Left lung (tissue), 4 donors: ENCODE measurements at regions not wholly inside any gene's neighbourhood (a gene's known extent, or its start where the extent isn't known, plus 50 kb on each side); places are given as distances from the start of the nearest gene placed in this dataset.

Source experiments
- ATAC-seq: fragments of 200-7000 bp; cut with Tn5 transposase; one replicate; pipeline ENCODE4 v1.9.1; 2020; ENCODE audit warnings: moderate library complexity
- DNase-seq, 4 donors: peaks; one replicate each; pipeline ENCODE4 v3.0.0-alpha.2; 2013 to 2020
- H3K27ac ChIP-seq, 2 donors: fragments of 200-600 bp; sonication (generic) in 1 of 2; one replicate each; pipeline versions ENCODE4 v1.5.0 to v1.8.0; 2020 to 2021
- H3K27me3 ChIP-seq, 2 donors: fragments of 200-600 bp; sonication (generic) in 1 of 2; one replicate each; pipeline versions ENCODE4 v1.5.0 to v1.8.0; 2020 to 2021
- H3K36me3 ChIP-seq, 2 donors: fragments of 200-600 bp; sonication (generic) in 1 of 2; one replicate each; pipeline versions ENCODE4 v1.5.0 to v1.8.0; 2020 to 2021
- H3K4me1 ChIP-seq, 2 donors: fragments of 200-600 bp; one replicate each; pipeline ENCODE4 v1.8.0; 2021
- H3K4me3 ChIP-seq, 2 donors: fragments of 200-600 bp; sonication (generic) in 1 of 2; one replicate each; pipeline versions ENCODE4 v1.5.0 to v1.8.0; 2020 to 2021; ENCODE audit warnings: mild to moderate bottlenecking in 1 of 2
- H3K9me3 ChIP-seq, 2 donors: fragments of 200-600 bp; sonication (generic) in 1 of 2; one replicate each; pipeline versions ENCODE4 v1.5.0 to v1.8.0; 2020 to 2021
- intact Hi-C, 2 donors: fragments of 100-400 bp; cut with DNase I; formaldehyde crosslinking; loops; one replicate each; pipeline versions ENCODE4 v1.11.2 to v1.14.2; 2022
- TF ChIP-seq, protein P1 (sequence below), 2 donors: fragments of 200-600 bp; sonication (generic) in 1 of 2; IDR thresholded peaks; one replicate each; pipeline versions ENCODE4 v1.5.0 to v1.8.0; 2021; ENCODE audit warnings: antibody characterized with exemption in 2 of 2
- donor health status: DM: no; HTN: yes; CAD: no.
- donor health status: DM: no; HTN: no; CAD: no.

DNA sequence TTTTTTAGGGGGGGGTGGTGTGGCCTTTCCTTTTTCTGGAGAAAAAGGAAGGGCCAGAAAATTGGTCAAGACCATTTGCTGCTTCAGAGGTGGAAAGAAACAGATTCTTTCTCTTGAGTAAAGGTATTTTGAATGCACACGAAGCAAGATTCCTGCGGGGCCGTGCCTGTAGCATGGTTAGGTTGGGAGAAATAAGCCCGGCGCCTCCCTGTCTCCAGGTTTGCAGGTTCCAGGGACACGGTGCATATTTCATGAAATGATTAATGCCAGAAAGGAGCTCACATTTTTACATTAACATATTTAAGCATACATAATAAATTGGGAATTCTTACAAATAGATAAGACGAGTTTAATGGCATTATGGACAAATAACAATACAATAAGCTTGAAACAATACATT is 409.5 kb upstream of the IRX1 start:
- no peak overlapping the region for H3K27ac ChIP-seq
- TF ChIP-seq, protein P1, sequence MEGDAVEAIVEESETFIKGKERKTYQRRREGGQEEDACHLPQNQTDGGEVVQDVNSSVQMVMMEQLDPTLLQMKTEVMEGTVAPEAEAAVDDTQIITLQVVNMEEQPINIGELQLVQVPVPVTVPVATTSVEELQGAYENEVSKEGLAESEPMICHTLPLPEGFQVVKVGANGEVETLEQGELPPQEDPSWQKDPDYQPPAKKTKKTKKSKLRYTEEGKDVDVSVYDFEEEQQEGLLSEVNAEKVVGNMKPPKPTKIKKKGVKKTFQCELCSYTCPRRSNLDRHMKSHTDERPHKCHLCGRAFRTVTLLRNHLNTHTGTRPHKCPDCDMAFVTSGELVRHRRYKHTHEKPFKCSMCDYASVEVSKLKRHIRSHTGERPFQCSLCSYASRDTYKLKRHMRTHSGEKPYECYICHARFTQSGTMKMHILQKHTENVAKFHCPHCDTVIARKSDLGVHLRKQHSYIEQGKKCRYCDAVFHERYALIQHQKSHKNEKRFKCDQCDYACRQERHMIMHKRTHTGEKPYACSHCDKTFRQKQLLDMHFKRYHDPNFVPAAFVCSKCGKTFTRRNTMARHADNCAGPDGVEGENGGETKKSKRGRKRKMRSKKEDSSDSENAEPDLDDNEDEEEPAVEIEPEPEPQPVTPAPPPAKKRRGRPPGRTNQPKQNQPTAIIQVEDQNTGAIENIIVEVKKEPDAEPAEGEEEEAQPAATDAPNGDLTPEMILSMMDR (IDR thresholded peaks at IDR 0.05): no peak

DNA sequence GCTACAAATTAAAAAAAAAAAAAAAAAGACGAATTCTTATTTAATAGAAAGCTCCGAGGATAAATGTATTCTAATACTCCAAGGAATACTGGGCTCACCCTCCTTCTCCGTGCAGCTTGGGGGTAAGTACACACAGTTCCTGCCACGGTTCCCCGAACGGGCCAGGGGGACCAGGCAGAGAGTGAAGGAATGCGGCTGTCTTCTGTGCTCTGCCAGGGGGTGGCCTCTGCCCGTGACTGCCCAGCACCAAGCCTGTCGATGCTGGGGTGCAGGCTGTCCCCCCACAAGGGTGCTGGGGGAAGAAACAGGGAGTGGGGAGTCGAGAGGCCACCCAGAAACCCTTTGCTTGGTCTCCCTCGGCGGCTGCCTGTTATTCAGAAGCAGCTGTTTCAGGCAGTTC is 410.1 kb upstream of the IRX1 start:
- intact Hi-C loops: no loop called here
- H3K27me3 ChIP-seq: peaks cover 0 to 15% of the 10 kb centered on the region in 2 donors

More for the DNA sequence above, 409.5 kb upstream of the IRX1 start:
- intact Hi-C loops: no loop called here
- DNase-seq (no peak), ATAC-seq (no peak)
- Histone ChIP-seq H3K4me1 (no peaks in the 10 kb centered on the region), H3K4me3 (no peak overlapping the region), H3K36me3 (no peaks in the 10 kb centered on the region), H3K9me3 (no peaks in the 10 kb centered on the region), H3K27me3 (peaks cover 0 to 15% of the 10 kb centered on the region in 2 donors)

DNA sequence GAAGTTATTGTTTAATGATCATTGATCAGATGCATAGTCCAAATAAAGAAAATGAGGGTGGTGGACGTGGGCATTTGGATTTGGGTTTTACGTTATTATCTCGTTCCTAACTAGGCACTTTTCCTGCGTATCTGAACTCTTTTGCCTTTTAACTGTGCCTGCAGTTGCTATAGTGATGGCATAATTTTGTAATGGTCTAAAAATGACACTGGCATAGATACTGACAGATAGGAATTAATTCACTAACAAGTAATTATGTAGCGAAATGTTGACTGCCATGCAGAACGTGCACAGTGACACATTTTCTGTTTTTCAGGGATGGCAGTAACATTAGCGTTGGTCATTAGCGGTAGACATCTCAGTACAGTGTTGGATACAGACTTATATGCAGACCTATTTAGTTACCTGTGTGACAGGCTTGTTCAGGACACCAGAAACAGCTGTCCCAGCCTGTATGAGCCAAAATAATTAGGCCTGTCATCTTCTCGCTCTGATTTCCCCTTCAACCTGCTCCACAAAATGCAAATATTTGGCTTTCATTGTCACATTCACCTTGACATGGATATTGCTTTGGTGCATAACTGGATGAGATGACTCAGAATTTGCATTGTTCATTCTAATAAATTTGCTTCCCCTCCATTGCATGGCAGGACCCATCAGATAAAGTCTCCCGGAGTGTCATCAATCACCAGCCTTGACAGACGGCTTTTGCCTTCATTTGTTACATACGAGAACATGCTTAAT is 413.3 kb upstream of the IRX1 start:
- Histone ChIP-seq H3K4me1 (no peaks in the 10 kb centered on the region), H3K27me3 (peaks cover 0 to 9% of the 10 kb centered on the region in 2 donors), H3K36me3 (no peaks in the 10 kb centered on the region), H3K9me3 (no peaks in the 10 kb centered on the region), H3K4me3 (no peak overlapping the region), H3K27ac (no peak overlapping the region)
- no peak for ATAC-seq
- TF ChIP-seq, protein P1 (IDR thresholded peaks at IDR 0.05): no peak
- intact Hi-C loops: no loop called here
- no peak for DNase-seq

More for the DNA sequence above, 410.1 kb upstream of the IRX1 start:
- ATAC-seq: no peak
- Histone ChIP-seq H3K9me3 (no peaks in the 10 kb centered on the region), H3K36me3 (no peaks in the 10 kb centered on the region), H3K4me1 (no peaks in the 10 kb centered on the region), H3K4me3 (no peak overlapping the region), H3K27ac (no peak overlapping the region)
- TF ChIP-seq, protein P1 (IDR thresholded peaks at IDR 0.05): no peak
- no peak for DNase-seq

DNA sequence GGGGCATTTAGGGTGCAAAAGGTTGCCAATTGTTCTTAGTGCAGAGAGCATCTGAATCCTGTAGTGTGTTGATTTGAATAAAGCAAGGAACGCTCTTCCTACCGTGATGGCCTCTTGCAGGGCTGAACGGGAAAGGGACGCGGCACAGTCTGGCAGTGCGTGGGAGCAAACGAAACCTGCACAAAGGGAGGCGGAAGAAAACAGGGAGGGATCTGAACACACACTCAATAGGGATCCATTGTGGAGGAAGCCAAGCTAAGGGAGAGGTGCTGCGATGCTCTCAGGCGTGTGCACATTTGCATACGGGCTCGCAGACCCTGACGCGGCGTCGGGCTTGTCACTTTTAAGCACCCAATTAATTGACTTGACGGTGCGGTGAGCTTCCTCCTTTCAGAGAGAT is 414.0 kb upstream of the IRX1 start:
- ATAC-seq (no peak), DNase-seq (peak in 1 of 4 donors; percentile 32)
- intact Hi-C loops: no loop called here
- no peak overlapping the region for H3K27ac ChIP-seq
- H3K4me1 ChIP-seq: no peaks in the 10 kb centered on the region
- H3K4me3 ChIP-seq: no peak overlapping the region
- no peaks in the 10 kb centered on the region for H3K9me3 ChIP-seq
- TF ChIP-seq, protein P1 (IDR thresholded peaks at IDR 0.05): no peak
- H3K27me3 ChIP-seq: peaks cover 0 to 9% of the 10 kb centered on the region in 2 donors
- H3K36me3 ChIP-seq: no peaks in the 10 kb centered on the region

DNA sequence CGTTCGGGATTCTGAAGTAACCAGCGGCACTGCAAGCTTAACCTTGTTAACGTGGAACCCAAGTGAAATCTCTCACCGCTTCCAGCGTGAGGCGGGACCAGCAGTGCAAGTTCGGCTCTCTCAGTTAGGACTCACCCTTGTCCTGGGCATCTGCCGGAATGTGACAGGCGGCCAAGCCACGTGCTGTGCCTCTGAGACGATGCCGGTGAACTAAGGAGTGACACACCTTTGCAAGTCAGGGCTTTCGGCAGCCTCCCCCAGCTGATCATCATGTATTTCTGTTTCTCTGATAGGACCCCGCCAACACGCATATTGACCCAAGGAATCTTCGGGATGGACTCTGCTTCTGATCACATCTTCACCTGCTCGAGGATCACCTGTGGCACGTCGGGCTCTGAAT is 415.0 kb upstream of the IRX1 start:
- peaks cover 0 to 3% of the 10 kb centered on the region in 2 donors for H3K27me3 ChIP-seq

More for the DNA sequence above, 415.0 kb upstream of the IRX1 start:
- H3K4me1 ChIP-seq: no peaks in the 10 kb centered on the region
- no peak overlapping the region for H3K4me3 ChIP-seq
- ATAC-seq (no peak), DNase-seq (no peak)
- no peaks in the 10 kb centered on the region for H3K36me3 ChIP-seq
- no peak overlapping the region for H3K27ac ChIP-seq
- H3K9me3 ChIP-seq: no peaks in the 10 kb centered on the region
- TF ChIP-seq, protein P1 (IDR thresholded peaks at IDR 0.05): no peak
- intact Hi-C loops: no loop called here
